WI38 (cell line): ENCODE measurements at regions not wholly inside any gene's neighbourhood (a gene's known extent, or its start where the extent isn't known, plus 50 kb on each side); places are given as distances from the start of the nearest gene placed in this dataset.
A peak's percentile ranks its signal among the peaks of the same experiment; 100 is the strongest.

ENCODE experiments used
- H3K4me3 ChIP-seq: 2 replicates; pipeline ENCODE4 v1.5.1; 2011; ENCODE audit warnings: low read depth, mild to moderate bottlenecking, control low read depth, low read length
- TF ChIP-seq, protein P1 (sequence below): IDR thresholded peaks from 2 replicates; pipeline ENCODE4 v1.5.1; 2012; ENCODE audit warnings: low read depth, mild to moderate bottlenecking, control low read depth, low read length

DNA sequence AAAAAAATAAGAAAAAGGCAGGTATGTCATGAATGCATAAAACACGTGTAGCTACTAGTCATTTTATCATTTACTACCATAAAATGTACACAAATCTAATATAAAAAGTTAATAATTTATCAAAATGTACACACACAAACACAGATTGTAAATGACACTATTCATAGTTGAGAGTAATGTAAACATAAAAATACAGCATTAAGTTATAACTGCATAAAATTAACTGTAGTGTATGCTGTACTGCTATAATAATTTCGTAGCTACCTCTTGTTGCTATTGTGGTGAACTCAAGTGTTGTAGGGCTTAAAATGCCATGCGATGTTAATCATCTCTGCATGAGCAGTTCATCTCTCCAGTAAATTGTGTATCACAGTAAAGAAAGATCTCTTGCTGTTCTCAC lies 170.0 kb downstream of the MRPL14 start:
- TF ChIP-seq, protein P1, sequence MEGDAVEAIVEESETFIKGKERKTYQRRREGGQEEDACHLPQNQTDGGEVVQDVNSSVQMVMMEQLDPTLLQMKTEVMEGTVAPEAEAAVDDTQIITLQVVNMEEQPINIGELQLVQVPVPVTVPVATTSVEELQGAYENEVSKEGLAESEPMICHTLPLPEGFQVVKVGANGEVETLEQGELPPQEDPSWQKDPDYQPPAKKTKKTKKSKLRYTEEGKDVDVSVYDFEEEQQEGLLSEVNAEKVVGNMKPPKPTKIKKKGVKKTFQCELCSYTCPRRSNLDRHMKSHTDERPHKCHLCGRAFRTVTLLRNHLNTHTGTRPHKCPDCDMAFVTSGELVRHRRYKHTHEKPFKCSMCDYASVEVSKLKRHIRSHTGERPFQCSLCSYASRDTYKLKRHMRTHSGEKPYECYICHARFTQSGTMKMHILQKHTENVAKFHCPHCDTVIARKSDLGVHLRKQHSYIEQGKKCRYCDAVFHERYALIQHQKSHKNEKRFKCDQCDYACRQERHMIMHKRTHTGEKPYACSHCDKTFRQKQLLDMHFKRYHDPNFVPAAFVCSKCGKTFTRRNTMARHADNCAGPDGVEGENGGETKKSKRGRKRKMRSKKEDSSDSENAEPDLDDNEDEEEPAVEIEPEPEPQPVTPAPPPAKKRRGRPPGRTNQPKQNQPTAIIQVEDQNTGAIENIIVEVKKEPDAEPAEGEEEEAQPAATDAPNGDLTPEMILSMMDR: no peak
- no peak overlapping the region for H3K4me3 ChIP-seq

GRCh38 chr6:43956478-43956877 lies 170.8 kb downstream of the MRPL14 start:
- no peak overlapping the region for H3K4me3 ChIP-seq
- TF ChIP-seq, protein P1: no peak

DNA sequence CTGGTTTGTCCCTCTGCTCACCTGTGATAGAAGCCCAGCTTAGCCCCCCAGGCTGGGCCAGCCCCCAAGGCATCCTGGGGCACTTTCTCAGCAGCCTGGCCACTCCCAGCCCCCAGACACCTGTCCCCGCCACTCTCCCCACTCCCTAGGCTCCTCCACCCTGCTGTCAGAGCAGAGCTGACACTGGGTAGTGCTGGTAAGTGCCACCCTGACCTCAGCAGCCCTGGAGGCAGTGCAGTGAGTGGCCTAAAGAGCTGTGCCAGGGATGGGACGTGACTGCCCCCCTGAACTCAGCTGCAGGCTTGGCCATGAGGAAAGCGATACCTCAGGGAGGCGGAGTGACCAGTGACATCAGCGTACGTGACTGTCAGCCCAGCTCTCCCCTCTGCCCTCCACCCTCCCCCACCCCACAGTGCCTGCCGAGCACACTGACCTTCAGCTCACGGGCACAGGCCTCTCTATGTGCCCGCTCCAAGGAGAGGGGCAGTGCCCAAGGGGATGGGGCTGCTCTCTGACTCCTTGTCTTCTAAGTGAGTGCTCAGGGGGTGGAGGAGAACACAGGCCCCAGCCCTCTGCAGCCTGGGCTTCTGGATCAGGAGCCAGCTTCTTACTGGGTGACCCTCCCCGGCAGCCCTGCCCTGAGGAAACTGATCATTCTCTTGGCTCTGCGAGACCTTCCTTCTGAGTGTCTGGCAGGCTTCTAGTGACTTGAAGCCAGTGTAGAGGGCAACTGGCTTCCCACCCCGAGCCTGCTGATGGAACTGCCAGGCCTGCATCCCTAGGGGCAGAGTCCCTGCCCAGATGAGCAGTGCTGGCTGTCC lies 172.7 kb downstream of the MRPL14 start:
- TF ChIP-seq, protein P1: no peak
- H3K4me3 ChIP-seq: no peak overlapping the region

GRCh38 chr6:43953794-43954310 lies 173.4 kb downstream of the MRPL14 start:
- H3K4me3 ChIP-seq: no peak overlapping the region
- TF ChIP-seq, protein P1: peak; percentile 18; the same call in 1 of the 2 replicates

- H3K4me3 ChIP-seq: no peak overlapping the region
- TF ChIP-seq, protein P1: no peak
Observed at GRCh38 chr6:43953256-43953655, 174.0 kb downstream of the MRPL14 start.

DNA sequence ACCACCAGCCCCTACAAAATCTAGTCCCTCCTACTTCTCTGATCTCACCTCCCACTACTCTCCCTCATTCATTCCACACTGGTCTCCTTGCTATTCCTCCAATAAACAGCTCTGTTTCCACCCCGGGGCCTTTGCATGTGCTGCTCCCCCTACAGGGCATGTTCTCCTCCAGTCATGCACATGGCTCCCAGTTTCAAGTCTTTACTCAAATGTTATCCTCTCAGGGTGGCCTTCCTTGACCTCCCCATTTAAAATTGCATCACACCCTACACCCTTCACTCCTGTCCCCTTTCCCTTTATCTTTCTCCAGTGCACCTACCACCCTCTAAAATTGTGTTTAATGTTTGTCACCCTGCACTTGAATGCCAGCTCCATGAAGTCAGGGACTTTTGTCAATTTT lies 174.5 kb downstream of the MRPL14 start:
- no peak overlapping the region for H3K4me3 ChIP-seq
- TF ChIP-seq, protein P1: no peak
